Breast epithelium (tissue), 3 donors: ENCODE measurements at regions not wholly inside any gene's neighbourhood (a gene's known extent, or its start where the extent isn't known, plus 50 kb on each side); places are given as distances from the start of the nearest gene placed in this dataset.

Experiments used
- POLR2A ChIP-seq: fragments of 450-650 bp; IDR thresholded peaks from one replicate; pipeline ENCODE4 v1.6.1; 2016; ENCODE audit warnings: antibody characterized with exemption, mild to moderate bottlenecking, moderate library complexity
- TF ChIP-seq, protein P1 (sequence below), 3 donors: fragments of 450-650 bp; IDR thresholded peaks; one replicate each; pipeline ENCODE4 v1.5.1; 2016 to 2017; ENCODE audit warnings: antibody characterized with exemption in 3 of 3, mild to moderate bottlenecking in 3 of 3, moderate library complexity in 3 of 3

DNA sequence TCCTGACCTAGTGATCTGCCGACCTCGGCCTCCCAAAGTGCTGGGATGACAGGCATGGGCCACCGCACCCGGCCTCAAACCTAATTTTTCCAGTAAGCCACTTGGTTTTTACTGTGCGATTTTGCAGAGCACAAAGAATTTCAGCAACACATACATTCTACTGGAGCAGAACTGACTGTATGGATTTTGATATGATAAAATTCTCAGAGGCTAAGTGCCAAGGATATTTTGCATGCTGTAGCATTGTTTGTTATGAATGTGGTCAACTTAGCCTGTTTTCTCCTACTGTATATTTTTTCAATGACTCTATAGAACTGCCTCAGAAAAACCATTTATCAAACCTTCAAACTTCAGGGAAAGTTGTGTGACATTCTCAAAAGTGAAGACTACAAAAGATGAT, 89.2 kb downstream of the FAT3 start:
- TF ChIP-seq, protein P1, sequence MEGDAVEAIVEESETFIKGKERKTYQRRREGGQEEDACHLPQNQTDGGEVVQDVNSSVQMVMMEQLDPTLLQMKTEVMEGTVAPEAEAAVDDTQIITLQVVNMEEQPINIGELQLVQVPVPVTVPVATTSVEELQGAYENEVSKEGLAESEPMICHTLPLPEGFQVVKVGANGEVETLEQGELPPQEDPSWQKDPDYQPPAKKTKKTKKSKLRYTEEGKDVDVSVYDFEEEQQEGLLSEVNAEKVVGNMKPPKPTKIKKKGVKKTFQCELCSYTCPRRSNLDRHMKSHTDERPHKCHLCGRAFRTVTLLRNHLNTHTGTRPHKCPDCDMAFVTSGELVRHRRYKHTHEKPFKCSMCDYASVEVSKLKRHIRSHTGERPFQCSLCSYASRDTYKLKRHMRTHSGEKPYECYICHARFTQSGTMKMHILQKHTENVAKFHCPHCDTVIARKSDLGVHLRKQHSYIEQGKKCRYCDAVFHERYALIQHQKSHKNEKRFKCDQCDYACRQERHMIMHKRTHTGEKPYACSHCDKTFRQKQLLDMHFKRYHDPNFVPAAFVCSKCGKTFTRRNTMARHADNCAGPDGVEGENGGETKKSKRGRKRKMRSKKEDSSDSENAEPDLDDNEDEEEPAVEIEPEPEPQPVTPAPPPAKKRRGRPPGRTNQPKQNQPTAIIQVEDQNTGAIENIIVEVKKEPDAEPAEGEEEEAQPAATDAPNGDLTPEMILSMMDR (IDR thresholded peaks at IDR 0.05): no peak
- no peak for TF ChIP-seq POLR2A
